Dedifferentiated amniotic fluid mesenchymal stem cell (primary cell): ENCODE measurements at regions not wholly inside any gene's neighbourhood (a gene's known extent, or its start where the extent isn't known, plus 50 kb on each side); places are given as distances from the start of the nearest gene placed in this dataset.

Experiments
- DNase-seq: peaks from one replicate; pipeline ENCODE4 v3.0.0-alpha.2; 2016; ENCODE audit errors: extremely low spot score

GRCh38 chr13:53848366-53848961 is 819.9 kb downstream of the OLFM4 start:
- no peak for DNase-seq

GRCh38 chr13:53854321-53854720 is 825.7 kb downstream of the OLFM4 start:
- no peak for DNase-seq

GRCh38 chr13:53856573-53857195 is 828.1 kb downstream of the OLFM4 start:
- DNase-seq, result no peak

GRCh38 chr13:53863520-53863919 is 834.9 kb downstream of the OLFM4 start:
- DNase-seq, result no peak

GRCh38 chr13:53873558-53873957 is 844.9 kb downstream of the OLFM4 start:
- no peak for DNase-seq

- no peak for DNase-seq
These were observed 850.2 kb downstream of the OLFM4 start for GRCh38 chr13:53878861-53879260.

GRCh38 chr13:53885997-53886396 is 857.4 kb downstream of the OLFM4 start:
- no peak for DNase-seq

- no peak for DNase-seq
These were observed 862.1 kb downstream of the OLFM4 start for GRCh38 chr13:53890696-53891095.

- no peak for DNase-seq
These were observed 873.0 kb downstream of the OLFM4 start for GRCh38 chr13:53901593-53901992.

GRCh38 chr13:53907891-53908290 is 879.3 kb downstream of the OLFM4 start:
- DNase-seq, result no peak

- DNase-seq, result no peak
These were observed 892.3 kb downstream of the OLFM4 start for GRCh38 chr13:53920916-53921315.

- DNase-seq, result no peak
These were observed 892.9 kb downstream of the OLFM4 start for GRCh38 chr13:53921473-53921872.

GRCh38 chr13:53941588-53942190 is 913.1 kb downstream of the OLFM4 start:
- no peak for DNase-seq

GRCh38 chr13:53946500-53946899 is 917.9 kb downstream of the OLFM4 start:
- DNase-seq, result no peak

GRCh38 chr13:53953183-53953582 is 924.6 kb downstream of the OLFM4 start:
- DNase-seq, result no peak
